Activated T-cell treated with anti-CD3 and anti-CD28 coated beads for 1 hour (primary cell): ENCODE measurements at regions not wholly inside any gene's neighbourhood (a gene's known extent, or its start where the extent isn't known, plus 50 kb on each side); places are given as distances from the start of the nearest gene placed in this dataset.
"Not testable (repeated sequence)": the region's sequence is repeated elsewhere in the genome, so short reads cannot be mapped to it uniquely, and the experiment has no call there.

Source experiments
- DNase-seq: peaks from one replicate; pipeline ENCODE4 v3.0.0-alpha.2; 2020; ENCODE audit warnings: low read depth

GRCh38 chr13:52931131-52931530, 82.7 kb upstream of the PCDH8 start:
- no peak for DNase-seq

DNA sequence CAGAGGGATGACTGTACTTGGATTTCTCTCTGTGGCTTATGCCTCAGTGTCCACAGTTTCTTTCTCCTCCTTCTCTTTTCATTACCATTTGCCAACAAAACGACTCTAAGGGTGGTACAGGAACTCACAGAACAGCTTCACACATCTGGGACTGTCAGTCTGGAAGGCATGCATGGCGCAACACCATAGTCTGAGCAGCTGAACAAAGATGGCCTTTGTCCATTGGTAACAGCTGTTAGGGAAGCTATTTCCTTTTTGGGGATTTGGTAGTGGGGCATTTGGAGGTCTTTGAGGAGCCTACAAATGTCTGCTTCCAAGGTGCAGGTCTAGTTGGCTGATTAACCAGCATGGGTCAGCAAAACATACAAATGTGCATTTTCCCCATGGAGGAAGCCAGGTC, 81.4 kb upstream of the PCDH8 start:
- DNase-seq, result no peak

GRCh38 chr13:52926971-52927370, 78.5 kb upstream of the PCDH8 start:
- DNase-seq, result no peak

GRCh38 chr13:52925775-52926285, 77.4 kb upstream of the PCDH8 start:
- no peak for DNase-seq

DNA sequence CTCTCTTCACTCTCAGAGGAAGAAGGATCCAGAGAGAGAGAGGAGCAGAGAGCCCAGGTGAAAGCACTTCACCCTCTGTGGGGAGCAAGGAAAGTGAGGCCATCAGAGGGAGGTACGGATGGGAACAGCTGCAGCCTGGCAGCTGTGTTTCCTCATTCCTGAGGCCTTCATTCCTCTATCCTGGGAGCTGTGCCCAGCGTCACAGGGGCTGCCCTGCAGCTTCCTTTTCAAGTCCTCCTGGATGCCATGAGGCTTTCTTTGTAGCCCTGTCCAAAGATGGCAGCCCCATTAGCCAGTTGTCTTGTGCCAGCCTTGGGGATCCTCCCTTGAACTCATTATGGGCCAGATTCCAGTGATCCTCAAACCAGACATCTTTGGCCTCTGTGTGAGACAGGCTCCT, 76.8 kb upstream of the PCDH8 start:
- no peak for DNase-seq

GRCh38 chr13:52924289-52925148, 76.1 kb upstream of the PCDH8 start:
- DNase-seq, result no peak

GRCh38 chr13:52922961-52923360, 74.5 kb upstream of the PCDH8 start:
- no peak for DNase-seq

GRCh38 chr13:52921194-52921593, 72.8 kb upstream of the PCDH8 start:
- DNase-seq, result no peak

DNA sequence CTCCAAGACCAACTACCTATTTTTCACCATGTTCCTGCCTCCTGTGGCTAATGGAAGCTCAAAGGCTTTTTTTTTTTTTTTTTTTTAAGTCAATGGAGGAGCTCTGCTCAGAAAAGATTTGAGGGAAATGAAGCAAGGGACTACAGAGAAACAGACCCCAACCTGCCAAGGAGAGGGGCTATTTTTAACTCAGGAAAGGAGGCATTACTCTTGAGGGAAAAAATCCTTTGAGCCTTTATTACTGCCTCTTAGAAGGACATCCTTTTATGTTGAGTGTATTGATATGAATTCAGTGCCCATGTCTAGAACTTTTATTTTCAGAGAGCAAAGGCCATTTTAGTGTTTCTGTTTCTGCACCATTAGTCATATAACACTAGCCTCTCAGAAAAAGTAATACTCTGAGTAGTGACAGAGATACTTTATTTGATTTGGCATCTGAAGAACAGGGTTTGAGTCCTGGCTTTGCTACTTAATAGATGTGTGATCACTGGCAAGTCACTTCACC, 68.1 kb upstream of the PCDH8 start:
- no peak for DNase-seq

DNA sequence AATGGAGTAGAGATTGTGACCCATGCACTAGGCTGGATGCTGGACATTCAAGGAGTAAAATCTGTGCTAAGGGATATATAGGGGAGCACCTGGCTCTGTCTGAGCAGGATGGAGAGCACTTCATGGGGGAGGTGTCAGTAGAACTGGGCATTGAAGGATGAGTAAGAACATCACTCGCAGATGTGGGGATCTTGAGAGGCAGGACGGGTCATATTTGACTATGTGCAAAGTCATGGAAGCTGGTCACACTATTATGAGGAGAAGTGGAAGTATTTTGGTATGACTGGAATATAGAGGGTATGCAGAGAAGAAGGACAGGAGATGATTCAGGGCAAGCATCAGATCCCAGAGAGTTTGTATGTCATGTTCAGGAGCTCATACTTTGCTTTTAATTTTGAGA, 62.9 kb upstream of the PCDH8 start:
- no peak for DNase-seq

GRCh38 chr13:52910318-52910717, 61.9 kb upstream of the PCDH8 start:
- DNase-seq, result not testable (repeated sequence)

DNA sequence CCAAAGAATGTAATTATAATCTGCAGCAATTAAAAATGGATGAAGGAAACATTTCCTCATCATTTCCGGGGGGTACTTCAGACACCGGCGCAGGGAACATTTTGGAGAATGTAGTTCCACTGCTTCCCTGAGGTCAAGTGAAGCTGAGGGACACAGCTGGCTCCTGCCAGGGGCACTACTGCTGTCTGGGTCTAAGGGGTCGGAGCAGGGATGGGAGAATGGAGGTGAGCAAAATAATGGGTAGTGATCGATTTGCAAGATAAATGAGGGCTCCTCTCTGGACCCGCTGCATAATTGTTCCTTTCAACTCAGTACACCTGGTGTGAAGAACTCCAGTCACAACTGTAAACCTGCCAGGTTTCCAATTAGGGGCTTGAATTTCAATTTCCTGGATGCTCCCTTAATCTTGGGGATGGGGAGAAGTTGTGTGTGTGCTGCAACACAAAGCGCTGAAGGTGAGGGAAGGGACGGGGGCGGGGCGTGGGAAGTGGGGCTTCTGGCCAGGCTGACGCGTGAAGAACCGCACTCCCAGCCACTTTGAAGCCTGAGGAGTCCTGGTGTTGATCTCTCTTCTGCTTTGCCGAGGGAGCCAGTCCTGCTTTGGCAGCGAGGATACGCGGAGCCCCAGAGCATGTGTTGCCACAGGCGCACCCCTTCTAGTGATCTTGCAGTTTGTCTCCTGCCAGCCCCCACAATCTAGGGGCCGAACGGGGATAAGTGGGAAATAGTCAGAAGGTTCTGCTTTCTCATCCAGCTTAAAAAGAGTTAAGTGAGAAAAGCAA, 57.9 kb upstream of the PCDH8 start:
- no peak for DNase-seq

DNA sequence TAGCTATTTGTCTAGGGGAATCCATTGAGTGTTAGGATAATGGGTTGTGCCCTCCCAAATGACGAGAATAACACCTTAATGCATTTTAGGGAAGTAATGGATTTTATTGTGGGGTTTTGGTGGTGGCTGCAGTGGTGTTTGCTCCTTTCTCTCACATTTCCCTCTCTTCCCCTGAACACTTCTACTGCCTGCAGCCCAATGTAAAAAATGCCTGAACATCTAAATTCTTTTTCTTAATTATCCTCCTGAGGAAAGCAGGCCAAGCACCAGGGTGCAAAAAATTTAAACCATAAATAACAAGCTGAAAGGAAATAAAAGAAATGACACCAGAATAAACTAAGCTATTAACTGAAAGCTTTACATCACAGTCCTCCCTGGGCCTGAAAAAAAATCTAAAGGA, 57.3 kb upstream of the PCDH8 start:
- DNase-seq, result no peak

- no peak for DNase-seq
Measured at GRCh38 chr13:52903320-52903719, 54.9 kb upstream of the PCDH8 start.

- no peak for DNase-seq
Measured at GRCh38 chr13:52899206-52899605, 50.8 kb upstream of the PCDH8 start.
